ENCODE measurements at regions not wholly inside any gene's neighbourhood (a gene's known extent, or its start where the extent isn't known, plus 50 kb on each side); places are given as distances from the start of the nearest gene placed in this dataset.

DNA sequence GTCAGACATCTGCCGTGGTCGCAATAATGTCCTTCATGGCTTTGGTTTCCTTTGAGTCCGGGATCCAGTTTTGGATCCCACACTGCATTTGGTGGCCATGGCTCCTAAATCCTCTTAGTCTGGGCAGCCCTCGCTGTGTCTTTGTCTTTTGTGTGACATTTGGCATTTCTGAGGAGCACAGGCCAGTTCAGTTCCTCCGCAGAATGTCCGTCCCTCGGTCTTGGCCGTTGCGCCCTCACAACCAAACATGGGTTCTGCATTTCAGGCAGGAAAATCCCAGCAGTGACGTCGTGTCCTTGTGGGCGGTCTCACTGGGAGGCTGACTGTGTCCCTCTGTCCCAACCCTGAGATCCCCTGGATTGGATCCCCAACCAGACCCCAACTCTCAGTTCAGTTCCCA is 172.9 kb upstream of the PPP1R26 start:
- DNase-seq (ENCODE audit: low spot score), result no peak

DNA sequence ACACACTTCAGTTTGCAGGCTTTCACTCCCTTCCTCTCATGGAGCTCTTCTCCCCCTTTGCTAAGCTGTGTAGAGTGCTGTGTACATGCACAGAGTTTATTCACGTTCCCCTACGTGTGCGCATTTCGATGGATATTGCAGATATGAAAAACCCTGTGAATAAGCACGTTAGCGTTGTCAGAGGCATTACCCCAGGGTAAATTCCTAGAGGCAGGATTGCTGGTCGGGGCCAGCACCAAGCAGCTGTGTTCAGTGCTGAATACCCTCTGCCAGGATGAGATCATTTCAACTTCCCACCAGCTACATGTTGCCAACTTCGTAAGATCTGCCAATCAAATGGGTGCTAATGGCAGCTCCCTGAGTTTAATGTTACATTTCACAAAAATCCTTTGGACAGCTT is 172.3 kb upstream of the PPP1R26 start:
- DNase-seq (ENCODE audit: low spot score), result peak; percentile 45

DNA sequence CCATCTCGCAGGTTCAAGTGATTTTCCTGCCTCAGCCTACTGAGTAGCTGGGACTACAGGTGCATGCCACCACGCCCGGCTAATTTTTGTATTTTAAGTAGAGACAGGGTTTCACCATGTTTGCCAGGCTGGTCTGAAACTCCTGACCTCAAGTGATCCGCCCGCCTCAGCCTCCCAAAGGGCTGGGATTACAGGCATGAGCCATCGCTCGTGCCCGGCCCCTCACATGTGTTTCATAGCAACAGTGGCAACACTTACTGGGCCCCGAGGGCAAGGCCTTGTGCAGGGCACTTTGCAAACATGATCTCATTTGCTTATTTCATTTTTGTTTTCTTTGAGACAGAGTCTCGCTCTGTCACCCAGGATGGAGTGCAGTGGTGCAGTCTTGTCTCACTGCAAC is 171.7 kb upstream of the PPP1R26 start:
- DNase-seq (ENCODE audit: low spot score), result peak; percentile 74

DNA sequence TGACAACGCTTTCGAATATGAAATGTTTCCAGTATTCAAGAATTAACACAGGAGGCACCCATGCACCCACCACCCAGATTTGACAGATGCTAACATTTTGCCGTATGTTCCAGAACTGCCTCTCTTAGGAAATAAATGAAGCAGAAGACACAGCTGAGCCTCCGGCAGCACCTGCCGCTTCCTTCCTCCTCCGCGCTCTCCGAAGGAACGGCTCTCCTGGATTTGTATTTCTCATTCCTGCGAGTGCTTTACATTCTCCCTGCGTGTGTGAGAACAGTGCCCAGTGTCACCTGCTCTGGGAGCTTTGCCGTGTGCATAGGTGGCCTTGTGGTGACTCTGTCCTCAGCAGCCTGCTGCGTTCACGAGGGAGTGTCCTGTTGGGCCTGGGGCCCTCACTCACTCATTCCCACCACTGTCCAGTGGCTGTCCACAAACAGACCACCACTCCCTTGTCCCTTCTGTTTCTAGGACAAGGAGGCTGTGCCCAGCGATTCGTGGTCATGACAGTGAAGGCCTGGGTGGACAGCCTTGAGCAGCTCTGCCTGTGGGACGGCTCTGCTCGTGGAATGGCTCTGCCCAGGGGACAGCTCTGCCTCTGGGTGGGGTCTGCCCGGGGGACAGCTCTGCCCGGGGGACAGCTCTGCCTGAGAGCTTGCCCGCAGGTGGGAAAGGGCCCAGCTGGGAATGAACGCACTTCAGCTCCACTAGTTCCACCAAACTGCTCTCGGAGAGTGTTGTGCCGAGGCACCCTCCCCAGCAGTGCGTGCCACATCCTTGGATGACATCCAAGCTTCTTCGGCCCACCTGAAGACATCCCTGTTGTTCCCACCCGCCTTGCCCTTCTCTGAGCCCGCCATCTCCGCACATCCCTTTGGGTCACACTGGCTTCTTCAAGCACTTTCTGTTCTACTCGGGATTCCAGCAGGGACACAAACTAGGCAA is 170.5 kb upstream of the PPP1R26 start:
- no peak for DNase-seq (ENCODE audit: low spot score)

DNA sequence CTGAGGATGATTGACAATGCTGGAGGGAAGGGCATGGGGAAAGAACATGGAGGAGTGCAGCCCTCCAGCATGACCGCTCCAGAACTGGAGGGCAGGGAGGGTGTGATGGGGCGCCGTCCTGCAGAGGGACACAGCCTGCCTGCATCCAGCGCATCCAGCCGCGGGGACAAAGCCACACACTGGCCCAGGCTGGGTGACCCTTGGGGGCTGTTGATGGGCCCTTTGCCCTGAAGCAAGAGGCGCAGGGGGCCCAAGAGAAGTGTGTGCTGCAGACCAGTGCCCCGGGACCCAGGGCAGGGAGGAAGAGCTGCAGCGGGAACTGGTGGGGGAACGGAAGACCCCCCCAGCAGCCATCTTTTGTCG is 169.8 kb upstream of the PPP1R26 start:
- no peak for DNase-seq (ENCODE audit: low spot score)

DNA sequence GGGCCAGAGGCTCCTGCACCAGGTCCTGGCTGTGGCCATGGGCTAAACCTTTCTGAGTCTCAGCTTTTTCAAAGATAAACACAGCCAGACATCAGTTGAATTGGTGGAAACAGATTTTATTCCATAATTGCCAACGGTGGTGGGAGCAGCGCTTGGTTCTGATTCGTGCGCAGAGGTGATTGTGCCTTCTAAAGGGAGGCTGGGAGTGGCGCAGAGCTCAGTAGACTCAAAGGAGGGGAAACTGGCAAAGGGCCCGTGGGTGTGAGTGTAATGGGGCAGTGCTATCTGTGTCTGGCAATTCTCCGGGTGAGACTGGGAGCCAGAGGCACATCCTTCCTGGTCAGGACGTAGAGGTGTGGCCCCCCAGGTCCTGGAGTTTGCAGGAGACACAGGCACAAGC is 169.4 kb upstream of the PPP1R26 start:
- no peak for DNase-seq (ENCODE audit: low spot score)

DNA sequence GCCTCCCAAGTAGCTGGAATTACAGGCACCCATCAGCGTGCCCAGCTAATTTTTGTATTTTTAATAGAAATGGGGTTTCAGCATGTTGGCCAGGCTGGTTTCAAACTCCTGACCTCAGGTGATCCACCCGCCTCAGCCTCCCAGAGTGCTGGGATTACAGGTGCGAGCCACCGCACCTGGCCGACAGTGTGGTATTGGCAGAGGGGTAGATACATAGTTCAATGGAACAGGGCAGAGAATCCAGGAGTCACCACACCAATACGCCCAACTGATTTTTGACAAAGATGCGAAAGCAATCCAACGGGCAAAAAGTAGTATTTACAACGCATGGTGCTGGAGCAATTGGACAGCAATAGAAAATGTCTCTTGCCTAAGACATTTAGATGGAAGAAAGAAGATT is 164.0 kb upstream of the PPP1R26 start:
- no peak for DNase-seq (ENCODE audit: low spot score)

DNA sequence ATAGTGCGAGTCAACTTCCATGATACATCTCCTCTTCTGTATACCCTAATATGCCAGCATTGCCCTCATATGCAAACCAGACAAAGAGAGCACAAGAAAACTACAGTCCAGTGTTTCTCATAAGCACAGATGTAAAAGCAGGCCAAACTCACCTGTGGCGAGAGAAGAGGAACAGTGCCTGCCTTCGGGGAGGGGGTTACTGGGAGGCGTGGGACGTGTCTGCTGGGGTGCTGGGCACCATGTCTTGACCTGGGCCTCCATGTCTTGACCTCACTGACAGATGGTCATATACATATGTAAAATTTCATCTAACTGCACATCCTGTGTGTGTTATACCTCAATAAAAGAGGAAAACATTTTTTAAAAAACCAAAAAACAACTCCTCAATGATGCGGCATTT is 159.3 kb upstream of the PPP1R26 start:
- no peak for DNase-seq (ENCODE audit: low spot score)

DNA sequence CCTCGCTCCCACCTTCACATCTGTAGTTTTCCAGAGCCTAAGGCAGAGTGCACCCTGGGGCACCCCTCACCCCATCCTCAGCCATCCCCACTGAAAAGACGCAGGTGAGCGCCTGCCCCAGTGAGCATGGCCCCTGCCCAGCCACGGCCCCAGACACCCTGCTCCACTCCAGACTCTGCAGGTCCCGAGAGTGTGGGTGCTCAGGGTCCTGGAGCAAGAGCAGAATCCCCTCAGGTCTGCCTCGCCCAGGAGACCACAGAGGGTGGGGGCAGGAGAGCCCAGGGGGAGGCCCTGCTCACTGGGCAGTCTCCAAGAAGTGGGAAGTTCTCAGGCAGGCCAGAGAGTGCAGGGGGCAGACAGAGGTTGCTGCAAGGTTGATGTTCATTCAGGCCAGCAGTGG is 158.6 kb upstream of the PPP1R26 start:
- no peak for DNase-seq (ENCODE audit: low spot score)

DNA sequence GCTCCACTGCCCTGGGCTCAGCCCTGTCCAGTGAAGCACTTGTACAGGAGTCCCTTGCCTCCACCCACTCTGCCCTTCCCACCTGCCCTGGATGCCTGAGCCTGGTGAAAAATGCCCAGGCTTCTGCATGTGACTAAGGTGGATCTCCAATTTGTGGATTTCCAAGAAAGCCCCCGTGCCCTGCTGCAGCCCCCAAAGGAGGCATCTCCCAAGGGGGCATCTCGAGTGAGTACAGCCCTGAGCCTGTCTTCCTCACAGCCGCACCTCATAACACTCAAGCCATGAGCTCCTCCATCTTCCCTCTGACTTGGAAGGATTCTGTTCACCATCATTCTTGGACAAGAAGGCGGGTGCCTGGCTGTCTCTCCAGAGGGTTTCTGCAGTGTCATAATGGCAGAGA is 158.0 kb upstream of the PPP1R26 start:
- no peak for DNase-seq (ENCODE audit: low spot score)

DNA sequence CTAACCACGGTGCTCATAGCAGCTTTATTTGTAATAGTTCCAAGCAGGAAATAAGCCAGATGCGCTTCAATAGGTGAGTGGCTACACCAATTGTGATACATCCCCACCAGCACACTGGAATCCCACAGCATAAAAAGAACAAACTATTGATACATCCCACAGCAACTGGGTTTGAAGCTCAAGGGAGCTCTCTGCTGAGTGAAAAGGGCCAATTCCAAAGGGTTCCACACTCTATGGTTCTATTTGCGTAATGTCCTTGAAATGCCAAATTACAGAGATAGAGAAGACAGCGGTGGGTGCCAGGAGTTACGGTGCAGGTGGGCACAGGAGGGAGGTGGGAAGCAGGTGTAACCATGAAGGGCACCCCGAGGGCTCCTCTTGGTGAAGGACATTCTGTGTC is 155.3 kb upstream of the PPP1R26 start:
- no peak for DNase-seq (ENCODE audit: low spot score)

DNA sequence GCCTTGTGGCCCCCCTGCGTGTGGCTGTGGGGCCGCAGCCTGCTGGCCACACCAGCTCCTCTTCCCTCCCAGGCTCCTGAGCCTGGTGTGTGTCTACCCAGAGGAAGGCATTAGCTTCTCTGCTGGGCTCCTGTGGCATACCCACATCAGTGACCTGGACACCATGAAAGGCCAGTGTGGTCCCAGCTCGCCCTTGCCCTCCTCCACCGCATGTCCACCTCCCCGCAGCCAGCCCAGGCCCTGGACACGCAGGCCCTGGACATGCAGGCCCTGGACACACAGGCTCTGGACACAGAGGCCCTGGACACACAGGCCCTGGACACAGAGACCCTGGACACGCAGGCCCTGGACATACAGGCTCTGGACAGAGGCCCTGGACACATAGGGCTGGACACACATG is 153.4 kb upstream of the PPP1R26 start:
- no peak for DNase-seq (ENCODE audit: low spot score)

DNA sequence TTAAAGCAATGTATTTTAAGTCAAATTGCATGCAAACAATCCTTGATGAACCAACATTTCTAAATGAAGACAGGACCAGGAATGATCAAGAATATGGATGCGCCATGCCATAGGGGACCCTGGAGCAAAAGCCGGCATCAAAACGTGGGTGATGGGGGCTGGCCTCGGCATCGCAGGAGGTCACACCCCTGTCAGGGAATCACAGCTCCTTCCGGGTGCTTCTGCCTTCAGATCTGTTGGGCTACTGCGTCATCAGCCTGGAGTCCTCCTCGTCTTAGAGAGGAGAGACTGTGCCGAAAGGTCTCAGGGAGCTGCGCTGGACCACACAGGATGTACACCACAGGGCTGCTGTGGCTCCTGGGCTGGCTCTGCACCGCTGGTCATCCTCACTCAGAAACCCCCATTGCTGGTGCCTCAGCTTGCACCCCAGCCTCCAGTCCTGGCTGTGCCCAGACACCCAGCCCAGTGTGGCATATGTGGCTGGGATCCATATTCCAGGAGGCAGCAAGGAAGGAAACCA is 152.9 kb upstream of the PPP1R26 start:
- DNase-seq (ENCODE audit: low spot score), result no peak

DNA sequence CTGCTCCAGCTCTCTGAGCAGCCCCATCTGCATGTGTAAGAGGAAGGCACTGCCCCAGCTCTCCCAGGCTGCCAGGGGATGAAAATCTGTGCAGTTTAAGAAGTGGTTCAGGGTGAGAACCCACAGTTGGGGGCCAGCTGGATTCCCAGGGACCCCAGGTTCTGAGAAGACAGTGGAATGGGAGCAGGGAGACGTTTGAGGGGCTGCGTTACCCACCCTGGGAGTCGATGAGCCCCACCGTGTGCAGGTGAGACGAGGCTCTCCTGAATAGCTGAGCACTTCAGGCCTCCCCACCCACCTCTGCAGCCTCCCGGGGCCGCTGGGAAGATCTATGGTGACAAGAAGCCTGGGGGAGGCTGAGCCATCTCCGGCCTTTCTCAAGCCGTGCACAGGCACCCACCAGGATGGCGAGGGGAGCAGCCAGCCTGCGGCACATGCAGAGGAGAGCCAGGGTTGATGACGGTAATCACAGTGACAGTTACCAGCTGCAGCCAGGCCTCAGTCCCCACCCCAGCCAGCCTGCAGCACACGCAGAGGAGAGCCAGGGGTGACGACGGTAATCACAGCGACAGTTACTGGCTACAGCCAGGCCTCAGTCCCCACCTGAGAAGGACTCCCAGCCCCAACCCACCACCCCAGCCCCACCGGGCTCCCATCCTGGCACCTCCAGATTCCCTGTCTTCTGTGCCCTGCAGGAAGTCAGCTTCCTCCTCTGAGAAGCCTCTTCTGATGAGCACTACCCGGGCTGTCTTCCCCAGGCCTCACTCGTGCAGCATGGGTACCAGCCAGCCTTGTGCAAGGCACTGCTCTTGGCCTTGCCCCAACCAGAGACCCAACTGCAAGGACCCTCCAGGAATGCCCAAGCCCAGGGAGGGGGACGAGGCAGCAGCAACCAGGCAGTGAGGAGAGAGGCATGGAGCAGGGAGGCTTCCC is 150.8 kb upstream of the PPP1R26 start:
- DNase-seq (ENCODE audit: low spot score), result peak; percentile 79

DNA sequence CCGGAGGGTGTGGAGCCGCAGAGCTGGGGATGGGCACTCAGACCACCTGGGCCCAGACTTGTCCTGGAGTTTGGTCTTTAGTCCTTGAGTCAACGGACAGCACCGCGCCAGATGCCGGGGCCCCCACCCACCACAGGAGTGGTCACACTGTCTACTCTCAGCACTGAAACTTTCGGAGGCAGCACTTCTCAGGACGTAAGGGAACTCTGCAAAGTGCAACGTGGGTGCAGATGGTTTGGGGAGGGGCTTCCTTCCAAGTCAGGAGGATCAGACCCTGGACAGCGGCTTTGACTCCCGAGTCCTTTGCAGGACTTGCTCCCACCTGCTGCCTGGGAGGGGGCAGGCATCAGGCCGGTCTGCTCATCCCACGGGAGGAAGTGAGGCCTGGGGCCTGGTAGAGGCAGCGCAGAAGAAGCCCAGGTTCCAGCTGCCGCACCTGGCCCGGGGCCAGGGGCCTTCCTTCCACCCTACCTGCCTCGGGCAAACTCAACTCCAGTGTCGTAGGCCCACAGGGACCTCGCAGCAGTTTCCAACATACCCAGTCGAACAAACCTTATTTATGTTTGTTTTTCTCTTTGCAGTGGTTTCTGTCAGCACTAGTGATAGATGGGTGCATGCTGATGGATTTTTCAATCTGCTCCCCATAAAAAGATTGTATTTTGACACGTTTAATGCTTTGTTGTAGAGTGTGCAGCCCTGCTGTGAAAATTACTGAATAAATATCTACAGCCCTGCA is 149.8 kb upstream of the PPP1R26 start:
- no peak for DNase-seq (ENCODE audit: low spot score)

DNA sequence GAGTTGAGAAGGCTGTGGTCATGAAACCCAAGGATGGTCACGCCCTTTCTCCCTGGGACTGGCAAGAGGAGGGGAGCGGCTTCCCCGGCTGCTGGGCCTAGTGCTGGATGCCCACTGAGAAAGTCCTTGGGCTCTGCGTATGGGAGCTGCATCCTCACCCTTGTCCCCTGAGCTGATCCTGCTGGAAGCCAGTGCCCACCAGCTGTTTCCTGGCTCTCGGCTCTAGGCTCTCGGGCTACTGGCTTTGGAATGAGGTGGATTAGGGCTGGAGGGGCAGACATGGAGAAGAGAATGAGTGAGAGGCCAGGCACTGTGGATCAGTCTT is 149.3 kb upstream of the PPP1R26 start:
- DNase-seq (ENCODE audit: low spot score), result peak; percentile 85

DNA sequence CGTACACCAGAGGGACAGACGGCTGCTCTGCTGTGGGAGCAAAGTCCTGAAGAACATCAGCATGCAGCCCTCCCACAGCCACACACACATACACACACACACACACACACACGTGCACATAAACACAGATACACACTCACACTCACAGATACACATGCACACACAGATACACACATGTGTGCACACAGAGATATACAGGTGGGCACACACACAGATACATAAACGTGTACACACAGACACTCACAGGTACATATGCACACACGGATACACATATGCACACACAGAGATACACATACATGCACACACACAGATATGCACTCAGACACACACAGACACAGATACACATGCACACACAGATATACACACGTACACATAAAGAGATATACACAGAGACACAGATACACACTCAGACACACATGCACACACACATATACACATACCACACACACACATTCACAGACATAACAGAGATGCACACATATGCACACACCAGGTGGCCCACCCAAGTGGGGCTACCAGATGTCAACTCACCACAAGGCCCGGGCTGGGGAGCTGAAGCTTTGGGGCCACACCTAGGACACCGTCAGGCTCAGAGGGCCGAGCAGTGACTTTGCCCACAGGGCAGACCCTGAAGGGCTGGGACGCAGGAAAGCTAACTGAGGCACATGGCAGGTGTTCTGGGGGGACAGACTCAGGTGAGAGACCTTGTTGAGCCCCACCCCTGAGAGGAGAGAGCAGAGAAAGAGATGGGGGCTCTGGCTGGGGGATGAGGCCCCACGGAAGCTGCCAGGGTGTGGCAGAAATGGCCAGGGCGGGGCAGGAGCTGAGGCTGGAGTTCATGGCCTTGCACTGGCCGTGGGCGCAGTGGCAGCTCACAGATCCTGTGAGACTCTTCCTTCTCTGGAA is 148.6 kb upstream of the PPP1R26 start:
- no peak for DNase-seq (ENCODE audit: low spot score)

DNA sequence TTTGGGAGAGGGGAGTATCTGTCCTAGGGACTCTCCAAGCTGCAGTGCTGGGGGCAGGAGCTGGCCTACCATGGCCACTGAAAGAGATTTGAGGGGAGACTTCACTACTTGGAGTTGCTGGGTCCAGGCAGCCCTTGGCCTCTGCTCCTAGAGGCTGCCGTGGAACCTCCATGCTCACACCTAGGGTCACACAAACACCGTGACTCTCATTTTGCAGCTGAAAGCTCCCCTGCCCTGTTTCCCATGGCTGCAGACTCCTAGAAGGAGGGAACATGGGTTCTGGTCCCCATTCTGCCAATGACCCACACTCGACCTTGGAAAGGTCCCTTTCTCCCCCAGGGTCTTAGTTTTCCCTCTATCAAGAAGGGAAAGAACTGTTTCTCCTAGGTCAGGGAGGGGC is 147.1 kb upstream of the PPP1R26 start:
- DNase-seq (ENCODE audit: low spot score), result no peak

DNA sequence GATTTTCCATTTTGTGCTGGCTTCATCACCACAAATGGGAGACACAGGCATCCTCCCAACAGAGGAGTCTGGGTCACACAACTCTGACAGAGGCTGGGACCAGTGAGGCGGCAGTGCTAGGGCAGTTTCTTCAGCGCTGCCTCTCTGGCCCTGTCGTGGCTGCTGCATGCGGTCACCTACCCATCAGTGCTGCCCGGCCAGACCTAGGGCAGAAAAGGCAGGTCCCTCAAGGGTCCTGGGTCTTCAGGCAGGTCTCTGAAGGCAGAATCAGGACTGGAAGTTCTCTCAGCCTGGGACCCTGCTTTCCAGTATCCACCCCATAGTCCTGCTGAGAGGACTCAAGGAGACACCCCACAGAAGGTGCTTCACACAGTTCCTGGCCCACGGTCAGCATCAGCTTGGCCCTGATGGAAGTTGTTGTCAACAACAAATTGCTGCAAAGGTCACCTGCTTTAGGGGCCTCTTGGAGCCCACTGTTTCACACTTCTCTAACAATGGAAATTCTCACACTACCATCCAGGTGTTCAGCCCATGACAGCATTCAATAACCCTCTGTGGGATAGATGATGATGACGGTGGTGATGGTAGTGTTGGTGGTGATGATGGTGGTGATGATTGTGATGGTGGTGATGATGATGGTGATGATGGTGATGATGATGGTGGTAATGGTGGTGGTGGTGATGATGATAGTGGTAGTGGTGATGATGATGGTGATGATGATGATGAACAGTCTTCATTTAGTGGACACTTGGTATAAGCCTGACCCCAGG is 146.4 kb upstream of the PPP1R26 start:
- DNase-seq (ENCODE audit: low spot score), result no peak

All from mesenteric fat pad (tissue), 1 donor.